ENCODE measurements at regions not wholly inside any gene's neighbourhood (a gene's known extent, or its start where the extent isn't known, plus 50 kb on each side); places are given as distances from the start of the nearest gene placed in this dataset.

DNA sequence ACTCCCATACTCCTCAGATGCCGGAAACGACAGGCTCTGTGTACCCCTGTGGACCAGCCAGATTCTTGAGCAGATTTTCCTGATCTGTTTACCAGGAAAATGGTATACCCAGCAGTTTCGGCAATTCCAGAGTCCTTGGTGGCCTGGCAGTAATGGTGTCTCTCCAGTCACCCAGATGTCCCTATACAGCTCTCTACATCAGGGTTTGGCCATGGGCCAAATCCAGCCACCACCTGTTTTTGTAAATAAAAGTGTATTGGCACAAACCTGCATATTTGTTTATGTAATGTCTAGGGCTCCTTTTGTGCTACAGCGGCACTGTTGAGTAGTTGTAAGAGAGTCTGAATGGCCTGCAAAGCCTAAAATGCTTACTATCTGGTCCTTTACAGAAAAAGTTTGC, 491.3 kb downstream of the RPS24 start:
- TF ChIP-seq ZNF274 (IDR thresholded peaks at IDR 0.05; ENCODE audit: low read depth, low read length): no peak
- H3K4me3 ChIP-seq (ENCODE audit: low read length): no peak overlapping the region

DNA sequence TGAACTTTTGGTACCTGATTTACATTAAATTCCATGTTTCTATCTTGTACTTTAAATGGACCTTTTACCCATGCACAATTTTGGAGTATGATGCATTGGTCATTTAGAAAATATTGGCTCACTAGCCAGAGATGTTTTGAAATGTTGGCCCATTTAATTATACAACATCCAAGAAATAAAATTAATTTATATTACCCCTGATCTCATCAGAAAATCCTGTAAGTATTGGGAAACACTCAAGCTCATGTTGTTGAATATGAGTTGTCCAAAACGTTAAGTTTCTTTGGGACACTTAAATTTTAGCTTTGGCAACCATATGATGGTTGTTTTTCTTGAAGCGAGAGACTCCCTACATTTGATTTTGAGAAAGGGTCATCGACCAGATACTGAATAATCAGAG, 492.7 kb downstream of the RPS24 start:
- TF ChIP-seq ZNF274 (IDR thresholded peaks at IDR 0.05; ENCODE audit: low read depth, low read length): no peak

DNA sequence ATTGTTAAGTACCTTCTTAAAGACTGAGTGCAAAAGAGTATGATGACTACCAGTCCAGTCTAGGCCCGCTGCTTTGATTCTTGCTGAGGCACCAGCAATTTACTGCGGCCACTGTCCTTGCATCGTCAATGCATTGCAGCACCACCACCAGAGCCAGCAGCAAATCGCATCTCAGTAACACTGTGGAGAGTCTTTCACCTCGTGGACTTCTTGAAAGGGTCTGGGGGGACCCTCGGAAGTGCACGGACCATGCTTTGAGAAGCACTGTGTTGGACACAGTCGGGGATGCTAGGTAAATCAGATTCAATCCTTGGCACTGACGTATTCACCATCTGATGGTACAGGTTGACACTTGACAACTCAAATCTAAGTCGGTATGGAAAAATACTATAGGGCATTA, 493.6 kb downstream of the RPS24 start:
- H3K4me3 ChIP-seq (ENCODE audit: low read length): no peak overlapping the region
- no peak for TF ChIP-seq ZNF274 (IDR thresholded peaks at IDR 0.05; ENCODE audit: low read depth, low read length)

More for the DNA sequence above, 492.7 kb downstream of the RPS24 start:
- H3K4me3 ChIP-seq (ENCODE audit: low read length): no peak overlapping the region

DNA sequence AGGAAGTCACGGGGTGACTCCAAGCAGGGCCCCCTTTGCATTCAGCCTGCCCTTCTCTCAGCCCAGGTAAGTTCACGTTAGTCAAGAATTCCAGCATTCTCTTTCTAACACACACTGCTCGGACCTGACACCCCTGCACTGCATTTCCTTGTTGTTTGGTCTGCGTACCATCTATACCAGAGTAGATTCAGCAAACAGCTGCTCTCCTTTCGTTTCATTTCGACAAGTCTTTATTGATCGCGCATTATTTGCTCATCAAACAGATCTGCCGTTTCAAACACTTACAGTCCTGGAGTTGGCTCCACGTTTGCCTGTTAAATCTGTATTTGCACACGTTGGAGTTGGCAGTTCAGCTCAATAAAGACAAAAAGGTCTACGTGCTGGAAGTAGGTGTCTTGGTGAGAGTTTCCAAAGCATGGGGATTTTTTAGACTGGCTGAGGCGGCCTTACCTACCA, 495.1 kb downstream of the RPS24 start:
- TF ChIP-seq ZNF274 (IDR thresholded peaks at IDR 0.05; ENCODE audit: low read depth, low read length): no peak
- no peak overlapping the region for H3K4me3 ChIP-seq (ENCODE audit: low read length)

DNA sequence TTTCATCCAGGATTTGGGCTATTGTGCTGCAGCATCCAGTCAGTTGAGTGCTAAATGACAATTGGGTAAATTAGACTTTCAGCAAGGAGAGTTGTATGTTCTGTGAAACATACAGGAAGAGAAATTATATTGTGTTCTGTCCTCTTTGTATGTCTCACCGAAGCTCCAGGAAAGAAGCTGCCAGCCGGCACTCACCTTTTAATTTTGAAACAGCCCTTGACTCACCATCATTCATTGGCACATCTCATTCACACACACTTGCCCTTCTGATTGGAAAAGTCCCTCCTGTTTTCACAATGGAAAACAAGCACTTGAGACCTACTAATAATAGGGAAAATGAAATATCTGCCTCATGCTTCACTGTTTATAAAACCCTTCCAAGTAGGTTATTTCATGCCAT, 495.6 kb downstream of the RPS24 start:
- TF ChIP-seq ZNF274 (IDR thresholded peaks at IDR 0.05; ENCODE audit: low read depth, low read length): no peak
- H3K4me3 ChIP-seq (ENCODE audit: low read length): no peak overlapping the region

DNA sequence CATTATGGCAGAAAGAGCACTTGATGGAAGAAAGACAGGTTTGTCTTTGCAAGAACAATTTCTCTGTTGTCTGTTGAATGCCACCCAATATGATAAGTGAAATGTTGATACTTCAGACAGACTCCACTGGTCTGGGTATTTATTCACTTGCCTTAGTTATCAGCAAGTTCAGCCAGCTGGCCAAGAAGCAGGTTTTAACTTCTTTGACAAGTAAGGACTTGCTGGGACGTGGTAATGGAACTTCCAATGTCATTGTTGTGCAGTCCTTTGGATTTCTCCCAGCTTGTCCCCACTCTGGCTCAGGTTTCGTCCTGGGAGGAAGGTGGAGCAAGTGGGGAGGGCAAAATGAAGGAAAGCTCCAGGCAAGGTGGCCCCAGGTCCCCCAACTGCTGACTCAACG, 497.4 kb downstream of the RPS24 start:
- no peak for TF ChIP-seq ZNF274 (IDR thresholded peaks at IDR 0.05; ENCODE audit: low read depth, low read length)
- no peak overlapping the region for H3K4me3 ChIP-seq (ENCODE audit: low read length)

DNA sequence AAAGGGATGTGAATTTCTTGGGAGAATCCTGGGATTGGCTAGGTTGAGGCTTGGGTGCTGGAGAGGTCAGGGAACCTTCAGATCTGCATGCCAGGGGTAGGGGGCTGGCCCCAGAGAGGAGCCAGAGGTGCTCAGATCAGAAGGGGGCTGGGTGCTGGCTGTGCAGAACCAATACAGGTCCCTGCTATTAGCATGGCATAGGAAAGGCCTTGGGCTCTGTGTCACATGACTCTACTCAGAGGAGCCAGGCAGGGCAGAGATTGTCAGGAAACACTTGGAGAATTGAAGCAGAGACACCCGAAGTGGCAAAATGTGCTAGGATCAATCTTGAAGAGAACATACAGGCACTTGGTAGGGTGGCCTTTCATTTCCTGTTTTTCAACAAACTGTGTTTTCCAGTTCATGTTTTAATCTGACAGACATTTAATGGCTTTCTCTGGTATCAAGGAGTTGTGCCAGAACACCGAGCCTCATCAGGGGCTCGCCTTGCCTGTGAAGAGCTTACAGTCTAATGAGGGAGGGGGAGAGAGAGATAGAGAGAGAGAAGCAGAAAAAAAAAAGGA, 498.9 kb downstream of the RPS24 start:
- TF ChIP-seq ZNF274 (IDR thresholded peaks at IDR 0.05; ENCODE audit: low read depth, low read length): no peak
- H3K4me3 ChIP-seq (ENCODE audit: low read length): no peak overlapping the region

DNA sequence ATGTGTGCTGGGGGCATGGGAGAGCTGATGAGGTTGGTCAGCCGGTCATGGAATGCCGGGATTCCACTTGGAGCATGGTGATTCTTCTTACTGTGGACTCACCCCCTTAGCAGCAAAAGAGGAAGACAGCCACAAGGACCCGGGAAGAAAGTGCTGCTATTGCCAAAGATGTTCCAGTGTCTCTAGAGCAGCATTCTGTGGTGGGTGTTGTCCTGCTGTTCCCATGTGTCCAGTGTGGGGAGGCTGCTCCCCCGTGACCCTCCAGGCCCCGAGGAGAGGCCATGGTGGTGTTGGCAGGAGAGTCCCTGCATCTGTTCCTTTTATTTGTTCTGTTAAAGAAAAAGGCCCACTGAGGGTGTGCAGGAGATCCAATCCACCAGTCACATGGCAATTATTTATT, 499.4 kb downstream of the RPS24 start:
- no peak for TF ChIP-seq ZNF274 (IDR thresholded peaks at IDR 0.05; ENCODE audit: low read depth, low read length)
- no peak overlapping the region for H3K4me3 ChIP-seq (ENCODE audit: low read length)

DNA sequence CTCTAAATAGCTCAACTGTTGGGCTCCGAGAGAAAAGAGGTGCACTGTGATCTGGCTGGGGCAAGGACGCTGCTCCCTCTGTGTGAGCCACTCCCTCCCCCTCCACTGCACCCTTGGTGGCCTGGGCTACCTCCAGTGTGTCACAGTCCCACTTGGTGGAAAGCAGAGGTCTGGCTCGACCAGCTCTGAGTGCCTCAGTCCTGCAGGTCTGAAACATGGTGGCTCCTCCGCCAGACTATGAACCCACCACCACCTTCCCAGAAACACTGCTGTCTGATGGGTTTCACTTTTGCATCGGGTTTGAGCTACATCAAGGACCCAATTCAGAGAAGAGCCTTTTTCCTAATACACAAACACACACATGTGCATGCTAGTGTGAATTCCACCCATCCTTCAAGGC, 500.1 kb downstream of the RPS24 start:
- no peak overlapping the region for H3K4me3 ChIP-seq (ENCODE audit: low read length)
- no peak for TF ChIP-seq ZNF274 (IDR thresholded peaks at IDR 0.05; ENCODE audit: low read depth, low read length)

DNA sequence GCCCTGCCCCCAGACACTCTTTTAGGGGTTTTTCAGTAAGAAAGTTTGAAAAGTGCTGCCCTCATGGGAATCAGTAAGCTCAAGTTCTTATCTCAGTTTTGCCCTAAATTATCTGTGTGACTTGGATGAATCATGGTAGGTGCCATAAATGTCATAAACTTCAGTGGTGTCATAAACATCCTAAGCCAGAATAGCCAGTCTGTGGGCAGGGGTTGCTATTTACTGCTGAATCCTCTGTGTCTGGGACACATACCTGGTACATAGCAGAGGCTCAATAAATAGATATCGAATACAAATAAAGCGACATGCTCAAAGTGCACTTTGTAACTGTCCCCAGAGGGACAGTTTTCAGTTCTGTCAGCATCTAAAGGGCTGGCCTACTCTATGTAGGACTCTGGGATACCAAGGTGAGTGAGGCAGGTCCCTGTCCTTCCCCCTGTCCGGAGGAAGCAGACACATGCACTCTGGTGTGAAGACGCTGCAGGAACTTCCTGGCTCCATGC, 502.1 kb downstream of the RPS24 start:
- no peak overlapping the region for H3K4me3 ChIP-seq (ENCODE audit: low read length)
- TF ChIP-seq ZNF274 (IDR thresholded peaks at IDR 0.05; ENCODE audit: low read depth, low read length): no peak

DNA sequence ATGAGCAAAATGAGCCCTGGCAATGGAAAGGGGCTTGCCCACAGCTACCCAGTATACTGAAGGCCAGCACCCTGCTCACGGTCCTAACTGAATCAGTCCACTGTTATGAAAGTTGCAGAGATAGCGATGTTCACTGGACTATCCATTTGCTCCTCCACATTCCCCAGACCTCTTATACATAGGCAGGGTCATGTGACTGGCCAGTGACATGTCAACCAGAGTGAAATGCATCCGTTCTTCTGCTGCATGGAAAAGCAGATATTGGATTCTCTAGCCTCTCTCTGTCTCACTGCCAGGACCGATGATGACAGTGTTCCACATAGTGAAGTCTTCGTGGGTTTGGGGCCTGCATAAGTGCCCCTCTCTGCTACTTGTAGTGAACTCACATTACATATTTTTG, 503.4 kb downstream of the RPS24 start:
- no peak for TF ChIP-seq ZNF274 (IDR thresholded peaks at IDR 0.05; ENCODE audit: low read depth, low read length)
- H3K4me3 ChIP-seq (ENCODE audit: low read length): no peak overlapping the region

DNA sequence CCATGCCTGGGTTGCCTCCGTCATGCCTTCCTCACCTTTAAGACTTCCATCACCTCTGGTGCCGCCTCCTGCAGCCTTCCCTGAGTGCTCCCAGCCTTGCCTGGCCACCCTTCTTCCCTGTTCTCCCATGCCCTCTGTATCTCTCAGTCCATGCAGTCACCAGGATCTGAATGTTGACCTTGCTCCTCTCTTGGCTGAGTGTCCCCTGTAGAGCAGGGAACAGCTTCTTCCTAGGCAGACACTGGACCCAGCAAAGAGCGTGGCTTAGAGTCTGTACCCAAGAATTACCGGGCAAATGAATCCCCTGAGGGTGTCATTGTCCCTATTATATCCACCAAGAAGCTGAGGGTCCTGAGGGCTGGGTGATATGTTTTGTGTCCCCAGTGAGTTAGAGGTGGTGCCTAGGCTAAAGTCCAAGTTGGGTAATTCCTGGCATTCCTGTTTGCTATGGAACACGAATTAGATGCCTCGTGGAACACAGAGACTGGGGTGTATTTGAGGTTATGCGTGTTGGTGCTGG, 505.6 kb downstream of the RPS24 start:
- no peak for TF ChIP-seq ZNF274 (IDR thresholded peaks at IDR 0.05; ENCODE audit: low read depth, low read length)
- H3K4me3 ChIP-seq (ENCODE audit: low read length): no peak overlapping the region

DNA sequence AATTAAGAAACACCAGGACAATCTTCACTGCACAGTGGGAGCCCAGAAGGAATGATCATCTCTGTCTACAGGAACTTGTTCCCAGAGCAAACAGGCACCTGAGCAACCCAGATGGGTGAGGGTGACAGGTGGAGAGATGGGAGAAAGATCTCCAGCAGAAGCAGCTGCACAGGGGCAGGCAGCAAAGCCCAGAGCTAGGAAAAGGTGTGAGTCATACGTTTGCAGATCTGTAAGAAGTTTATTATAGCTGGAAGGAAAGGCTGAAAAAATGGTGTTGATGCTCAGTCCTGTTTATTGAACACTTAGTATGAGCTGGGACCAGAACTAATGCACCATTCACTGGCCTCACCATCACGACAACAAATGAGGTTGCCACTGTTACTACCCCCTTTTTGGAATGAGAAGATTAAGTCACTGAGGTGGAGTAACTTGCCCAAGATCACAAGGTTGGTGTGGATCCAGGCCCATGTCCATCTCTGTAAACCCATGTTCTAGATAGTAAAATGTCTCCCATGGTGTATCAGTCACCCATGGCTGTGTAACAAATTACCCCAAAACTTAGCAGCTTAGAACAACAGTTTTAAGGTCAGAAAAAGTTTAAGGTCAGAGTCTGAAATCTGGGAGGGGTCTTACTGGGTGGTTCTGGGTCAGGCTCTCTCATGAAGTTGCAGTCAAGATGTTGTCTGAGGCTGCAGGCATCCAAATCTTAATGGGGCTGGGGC, 506.9 kb downstream of the RPS24 start:
- H3K4me3 ChIP-seq (ENCODE audit: low read length): no peak overlapping the region
- TF ChIP-seq ZNF274 (IDR thresholded peaks at IDR 0.05; ENCODE audit: low read depth, low read length): no peak

DNA sequence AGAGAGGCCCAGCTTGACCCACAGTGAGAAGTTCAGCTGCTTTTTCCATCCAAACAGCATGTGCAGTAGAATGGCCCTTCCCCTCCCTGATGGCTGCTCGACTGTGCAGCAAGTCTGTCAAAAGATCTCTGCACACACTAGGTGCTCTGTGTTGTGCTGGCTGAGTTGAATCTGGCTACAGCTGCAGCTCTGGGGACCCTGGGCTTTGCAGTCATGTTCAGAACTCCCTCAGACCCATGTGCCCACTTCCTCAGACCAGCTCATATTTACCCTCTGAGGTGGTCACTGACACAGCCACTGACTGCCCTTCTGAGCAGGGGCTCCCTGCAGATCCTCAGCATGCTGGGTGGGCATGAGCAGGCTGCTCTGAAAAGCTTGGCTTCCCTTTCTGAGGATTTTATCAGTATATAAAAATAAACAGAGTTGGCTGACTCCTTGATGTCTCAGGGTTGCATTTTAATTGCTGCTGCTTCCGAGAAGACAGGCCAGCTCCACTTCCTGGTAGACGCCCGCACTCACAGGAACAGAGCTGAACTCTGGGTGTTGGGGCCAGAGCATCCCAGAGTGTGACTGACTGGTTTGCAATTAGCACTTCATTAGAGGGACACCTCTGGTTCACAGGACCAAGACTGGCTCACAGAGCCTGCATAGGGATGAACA, 507.9 kb downstream of the RPS24 start:
- H3K4me3 ChIP-seq (ENCODE audit: low read length): no peak overlapping the region
- no peak for TF ChIP-seq ZNF274 (IDR thresholded peaks at IDR 0.05; ENCODE audit: low read depth, low read length)

DNA sequence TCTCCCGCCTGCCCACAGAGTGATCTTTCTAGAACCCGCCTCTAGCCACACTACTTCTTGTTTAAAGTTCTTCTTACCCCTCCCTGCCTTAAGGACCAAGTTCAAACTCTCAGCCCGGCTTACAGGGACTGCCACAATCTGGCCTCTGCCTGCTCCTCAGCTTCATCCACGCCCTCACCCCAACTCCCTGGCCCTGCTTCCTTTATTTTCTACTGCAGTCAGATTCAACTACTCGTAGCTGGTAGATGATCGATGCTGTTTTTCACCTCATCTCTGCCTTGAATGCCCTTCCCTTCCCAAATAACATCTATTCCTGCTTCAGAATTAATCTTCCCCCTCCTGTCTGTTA, 508.5 kb downstream of the RPS24 start:
- no peak overlapping the region for H3K4me3 ChIP-seq (ENCODE audit: low read length)
- no peak for TF ChIP-seq ZNF274 (IDR thresholded peaks at IDR 0.05; ENCODE audit: low read depth, low read length)

Measured in GM08714 (cell line).